Urothelium cell line (cell line): ENCODE measurements at regions not wholly inside any gene's neighbourhood (a gene's known extent, or its start where the extent isn't known, plus 50 kb on each side); places are given as distances from the start of the nearest gene placed in this dataset.
A peak's percentile ranks its signal among the peaks of the same experiment; 100 is the strongest.
"Not testable (repeated sequence)": the region's sequence is repeated elsewhere in the genome, so short reads cannot be mapped to it uniquely, and the experiment has no call there.

Experiments used
- DNase-seq: peaks from one replicate; pipeline ENCODE4 v3.0.0; 2011; ENCODE audit warnings: low spot score, mixed read lengths
- FAIRE-seq: peaks from 2 replicates; lab custom pipeline; 2011; peaks lifted over from hg19 to GRCh38; lab: Jason Lieb, UNC

- FAIRE-seq: peak; percentile 74
Observed at GRCh38 chr17:71530248-71530647, 590.6 kb upstream of the SOX9 start.

GRCh38 chr17:71535321-71535720 is 585.5 kb upstream of the SOX9 start:
- DNase-seq (peak; percentile 20), FAIRE-seq (peak; percentile 17)

More at GRCh38 chr17:71530248-71530647, 590.6 kb upstream of the SOX9 start:
- DNase-seq: peak; percentile 47

GRCh38 chr17:71546419-71546818 is 574.4 kb upstream of the SOX9 start:
- DNase-seq (no peak), FAIRE-seq (no peak)

- no peak for FAIRE-seq
Observed at GRCh38 chr17:71547904-71548303, 572.9 kb upstream of the SOX9 start.

GRCh38 chr17:71548540-71549190 is 572.2 kb upstream of the SOX9 start:
- peak; percentile 72 for FAIRE-seq
- peak; percentile 52 for DNase-seq

More at GRCh38 chr17:71547904-71548303, 572.9 kb upstream of the SOX9 start:
- no peak for DNase-seq

GRCh38 chr17:71550675-71551074 is 570.1 kb upstream of the SOX9 start:
- FAIRE-seq (peak; percentile 91), DNase-seq (no peak)

GRCh38 chr17:71553381-71553780 is 567.4 kb upstream of the SOX9 start:
- FAIRE-seq (no peak), DNase-seq (no peak)

- FAIRE-seq (no peak), DNase-seq (no peak)
Observed at GRCh38 chr17:71558901-71559300, 561.9 kb upstream of the SOX9 start.

GRCh38 chr17:71572343-71572742 is 548.5 kb upstream of the SOX9 start:
- peak; percentile 52 for FAIRE-seq
- no peak for DNase-seq

GRCh38 chr17:71578446-71578845 is 542.4 kb upstream of the SOX9 start:
- DNase-seq: no peak
- no peak for FAIRE-seq

GRCh38 chr17:71580220-71580619 is 540.6 kb upstream of the SOX9 start:
- FAIRE-seq: peak; percentile 91
- no peak for DNase-seq

- no peak for FAIRE-seq
- DNase-seq: no peak
Observed at GRCh38 chr17:71585540-71585939, 535.3 kb upstream of the SOX9 start.

- FAIRE-seq: no peak
Observed at GRCh38 chr17:71592431-71592830, 528.4 kb upstream of the SOX9 start.

GRCh38 chr17:71593078-71593477 is 527.7 kb upstream of the SOX9 start:
- peak; percentile 20 for FAIRE-seq
- DNase-seq: no peak

More at GRCh38 chr17:71592431-71592830, 528.4 kb upstream of the SOX9 start:
- DNase-seq: no peak

GRCh38 chr17:71599583-71599982 is 521.2 kb upstream of the SOX9 start:
- not testable (repeated sequence) for DNase-seq, FAIRE-seq

GRCh38 chr17:71600137-71600789 is 520.6 kb upstream of the SOX9 start:
- peak; percentile 85 for FAIRE-seq
- DNase-seq: no peak

- DNase-seq: no peak
- no peak for FAIRE-seq
Observed at GRCh38 chr17:71601894-71602504, 518.8 kb upstream of the SOX9 start.

GRCh38 chr17:71613996-71614395 is 506.8 kb upstream of the SOX9 start:
- FAIRE-seq (no peak), DNase-seq (no peak)

- DNase-seq (no peak), FAIRE-seq (no peak)
Observed at GRCh38 chr17:71615820-71616219, 505.0 kb upstream of the SOX9 start.

- FAIRE-seq: not testable (repeated sequence)
Observed at GRCh38 chr17:71617767-71618166, 503.1 kb upstream of the SOX9 start.

GRCh38 chr17:71625330-71625729 is 495.5 kb upstream of the SOX9 start:
- FAIRE-seq (no peak), DNase-seq (no peak)

More at GRCh38 chr17:71617767-71618166, 503.1 kb upstream of the SOX9 start:
- not testable (repeated sequence) for DNase-seq

- FAIRE-seq: no peak
- DNase-seq: no peak
Observed at GRCh38 chr17:71628306-71628705, 492.5 kb upstream of the SOX9 start.
